ENCODE measurements at regions not wholly inside any gene's neighbourhood (a gene's known extent, or its start where the extent isn't known, plus 50 kb on each side); places are given as distances from the start of the nearest gene placed in this dataset.

DNA sequence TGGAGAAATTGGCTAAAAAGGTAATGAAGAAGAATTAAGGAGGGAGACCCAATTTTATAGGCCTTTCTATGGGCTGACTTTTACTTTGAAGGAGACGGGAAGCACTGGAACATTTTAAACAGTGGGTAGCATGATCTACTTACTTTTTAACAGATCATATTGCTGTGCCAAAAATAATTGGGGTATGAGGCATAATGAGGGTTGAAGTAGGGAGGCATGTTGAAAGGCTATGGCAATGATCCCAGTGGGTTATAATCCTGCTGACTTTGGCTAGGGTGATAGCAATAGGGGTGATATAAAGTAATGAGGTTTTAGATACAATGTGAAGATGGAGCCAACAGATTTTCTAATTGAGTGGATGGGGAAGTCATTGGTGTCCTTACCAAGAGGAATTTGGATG lies 73.2 kb downstream of the GPR37 start:
- DNase-seq (ENCODE audit: low read depth in 6 of 9, low spot score in 9 of 9): no peak
- H3K36me3 ChIP-seq (ENCODE audit: control insufficient read depth in 2 of 2, insufficient read depth in 2 of 2, low read length in 1 of 2): no peaks in the 10 kb centered on the region
- H3K4me1 ChIP-seq (ENCODE audit: control insufficient read depth in 2 of 2, insufficient read depth in 2 of 2, low read length in 2 of 2): no peaks in the 10 kb centered on the region
- WGBS: 88% methylated on average over 1 of the region's 1 CpG
- no peak overlapping the region for H3K27ac ChIP-seq (ENCODE audit: low read depth in 1 of 2, low read length in 1 of 2)
- no peaks in the 10 kb centered on the region for H3K27me3 ChIP-seq (ENCODE audit: control insufficient read depth in 2 of 2, insufficient read depth in 1 of 2, low read length in 1 of 2)
- H3K9me3 ChIP-seq (ENCODE audit: control insufficient read depth in 2 of 2, insufficient read depth in 1 of 2, low read length in 1 of 2): no peaks in the 10 kb centered on the region
- H3K4me3 ChIP-seq (ENCODE audit: low read length in 2 of 2): no peak overlapping the region

DNA sequence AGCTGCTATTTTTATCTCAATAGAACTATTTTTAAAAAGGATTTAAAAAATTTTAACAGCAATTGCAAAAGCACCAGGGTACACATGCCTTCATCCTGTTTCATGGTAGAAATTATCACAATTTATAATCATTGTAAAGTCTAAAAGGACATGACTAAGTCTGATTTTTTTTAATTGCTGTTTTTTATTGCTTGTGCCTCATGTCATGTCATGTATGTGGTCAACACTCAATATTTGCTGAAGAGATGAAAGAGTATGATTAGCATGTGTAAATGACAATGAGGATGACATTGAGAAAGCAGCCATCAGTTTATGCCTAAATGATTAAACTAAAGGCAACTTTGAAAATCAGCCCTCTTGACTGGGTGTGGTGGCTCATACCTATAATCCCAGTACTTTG lies 74.8 kb downstream of the GPR37 start:
- no peaks in the 10 kb centered on the region for H3K4me1 ChIP-seq (ENCODE audit: control insufficient read depth in 2 of 2, insufficient read depth in 2 of 2, low read length in 2 of 2)
- no peaks in the 10 kb centered on the region for H3K36me3 ChIP-seq (ENCODE audit: control insufficient read depth in 2 of 2, insufficient read depth in 2 of 2, low read length in 1 of 2)
- H3K27ac ChIP-seq (ENCODE audit: low read depth in 1 of 2, low read length in 1 of 2): no peak overlapping the region
- no peaks in the 10 kb centered on the region for H3K9me3 ChIP-seq (ENCODE audit: control insufficient read depth in 2 of 2, insufficient read depth in 1 of 2, low read length in 1 of 2)
- H3K4me3 ChIP-seq (ENCODE audit: low read length in 2 of 2): no peak overlapping the region
- DNase-seq (ENCODE audit: low read depth in 6 of 9, low spot score in 9 of 9): no peak
- no peaks in the 10 kb centered on the region for H3K27me3 ChIP-seq (ENCODE audit: control insufficient read depth in 2 of 2, insufficient read depth in 1 of 2, low read length in 1 of 2)

DNA sequence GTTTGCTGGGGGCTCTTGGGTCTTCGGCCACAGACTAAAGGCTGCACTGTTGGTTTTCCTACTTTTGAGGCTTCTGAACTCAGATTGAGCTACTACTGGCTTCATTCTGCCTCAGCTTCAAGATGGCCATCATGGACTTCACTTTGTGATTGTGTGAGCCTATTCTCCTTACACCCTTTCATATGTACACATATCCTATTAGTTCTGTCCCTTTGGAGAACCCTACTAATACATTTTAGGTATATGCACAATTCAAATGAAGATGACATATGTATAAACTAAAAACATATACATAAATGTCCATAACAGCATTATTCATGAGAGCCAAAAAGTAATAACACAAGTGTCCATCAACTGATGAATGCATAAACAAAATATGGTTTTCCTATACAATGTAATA lies 75.7 kb downstream of the GPR37 start:
- Histone ChIP-seq H3K27me3 (ENCODE audit: control insufficient read depth in 2 of 2, insufficient read depth in 1 of 2, low read length in 1 of 2) (no peaks in the 10 kb centered on the region), H3K4me1 (ENCODE audit: control insufficient read depth in 2 of 2, insufficient read depth in 2 of 2, low read length in 2 of 2) (no peaks in the 10 kb centered on the region), H3K4me3 (ENCODE audit: low read length in 2 of 2) (no peak overlapping the region), H3K9me3 (ENCODE audit: control insufficient read depth in 2 of 2, insufficient read depth in 1 of 2, low read length in 1 of 2) (no peaks in the 10 kb centered on the region), H3K27ac (ENCODE audit: low read depth in 1 of 2, low read length in 1 of 2) (no peak overlapping the region), H3K36me3 (ENCODE audit: control insufficient read depth in 2 of 2, insufficient read depth in 2 of 2, low read length in 1 of 2) (no peaks in the 10 kb centered on the region)
- DNase-seq (ENCODE audit: low read depth in 6 of 9, low spot score in 9 of 9): no peak
- 98% methylated on average over 1 of the region's 1 CpG for WGBS

DNA sequence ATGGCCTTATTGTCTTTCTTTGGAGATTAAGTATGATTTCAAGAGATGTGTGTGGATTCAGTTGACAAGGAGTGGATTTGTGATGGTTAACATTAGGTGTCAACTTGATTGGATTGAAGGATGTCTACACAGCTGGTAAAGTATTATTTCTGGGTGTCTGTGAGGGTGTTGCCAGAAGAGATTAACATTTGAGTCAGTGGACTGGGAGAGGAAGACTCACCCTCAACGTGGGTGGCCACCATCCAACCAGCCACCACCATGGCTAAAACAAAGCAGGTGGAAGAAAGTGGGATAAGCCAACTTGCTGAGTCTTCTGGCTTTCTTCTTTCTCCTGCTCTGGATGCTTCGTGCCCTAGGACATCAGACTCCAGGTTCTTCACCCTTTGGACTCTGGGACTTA lies 76.1 kb downstream of the GPR37 start:
- no peaks in the 10 kb centered on the region for H3K27me3 ChIP-seq (ENCODE audit: control insufficient read depth in 2 of 2, insufficient read depth in 1 of 2, low read length in 1 of 2)
- WGBS: 74% methylated on average over 2 of the region's 2 CpGs
- no peaks in the 10 kb centered on the region for H3K36me3 ChIP-seq (ENCODE audit: control insufficient read depth in 2 of 2, insufficient read depth in 2 of 2, low read length in 1 of 2)
- H3K9me3 ChIP-seq (ENCODE audit: control insufficient read depth in 2 of 2, insufficient read depth in 1 of 2, low read length in 1 of 2): no peaks in the 10 kb centered on the region
- no peak for DNase-seq (ENCODE audit: low read depth in 6 of 9, low spot score in 9 of 9)
- no peak overlapping the region for H3K4me3 ChIP-seq (ENCODE audit: low read length in 2 of 2)
- H3K4me1 ChIP-seq (ENCODE audit: control insufficient read depth in 2 of 2, insufficient read depth in 2 of 2, low read length in 2 of 2): no peaks in the 10 kb centered on the region
- no peak overlapping the region for H3K27ac ChIP-seq (ENCODE audit: low read depth in 1 of 2, low read length in 1 of 2)

DNA sequence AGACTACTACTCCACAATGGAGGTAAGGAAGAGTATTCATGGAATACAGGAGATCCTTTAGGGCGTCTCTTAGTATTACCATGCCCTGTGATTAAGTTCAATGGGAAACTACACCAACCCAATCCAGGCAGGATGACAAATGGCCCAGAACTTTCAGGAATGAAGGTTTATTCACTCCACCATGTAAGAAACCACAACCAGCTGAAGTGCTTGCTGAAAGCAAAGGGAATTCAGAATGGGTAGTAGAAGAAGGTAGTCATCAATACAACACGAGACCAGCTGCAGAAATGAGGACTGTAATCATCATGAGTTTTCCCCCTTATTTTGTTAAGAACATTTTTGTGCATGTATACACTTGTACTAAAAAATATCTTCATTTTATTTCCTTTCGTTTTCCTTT lies 76.6 kb downstream of the GPR37 start:
- H3K27me3 ChIP-seq (ENCODE audit: control insufficient read depth in 2 of 2, insufficient read depth in 1 of 2, low read length in 1 of 2): no peaks in the 10 kb centered on the region
- no peak for DNase-seq (ENCODE audit: low read depth in 6 of 9, low spot score in 9 of 9)
- H3K4me3 ChIP-seq (ENCODE audit: low read length in 2 of 2): no peak overlapping the region
- H3K9me3 ChIP-seq (ENCODE audit: control insufficient read depth in 2 of 2, insufficient read depth in 1 of 2, low read length in 1 of 2): no peaks in the 10 kb centered on the region
- WGBS: 89% methylated on average over 3 of the region's 3 CpGs
- no peaks in the 10 kb centered on the region for H3K4me1 ChIP-seq (ENCODE audit: control insufficient read depth in 2 of 2, insufficient read depth in 2 of 2, low read length in 2 of 2)
- no peaks in the 10 kb centered on the region for H3K36me3 ChIP-seq (ENCODE audit: control insufficient read depth in 2 of 2, insufficient read depth in 2 of 2, low read length in 1 of 2)
- H3K27ac ChIP-seq (ENCODE audit: low read depth in 1 of 2, low read length in 1 of 2): no peak overlapping the region

DNA sequence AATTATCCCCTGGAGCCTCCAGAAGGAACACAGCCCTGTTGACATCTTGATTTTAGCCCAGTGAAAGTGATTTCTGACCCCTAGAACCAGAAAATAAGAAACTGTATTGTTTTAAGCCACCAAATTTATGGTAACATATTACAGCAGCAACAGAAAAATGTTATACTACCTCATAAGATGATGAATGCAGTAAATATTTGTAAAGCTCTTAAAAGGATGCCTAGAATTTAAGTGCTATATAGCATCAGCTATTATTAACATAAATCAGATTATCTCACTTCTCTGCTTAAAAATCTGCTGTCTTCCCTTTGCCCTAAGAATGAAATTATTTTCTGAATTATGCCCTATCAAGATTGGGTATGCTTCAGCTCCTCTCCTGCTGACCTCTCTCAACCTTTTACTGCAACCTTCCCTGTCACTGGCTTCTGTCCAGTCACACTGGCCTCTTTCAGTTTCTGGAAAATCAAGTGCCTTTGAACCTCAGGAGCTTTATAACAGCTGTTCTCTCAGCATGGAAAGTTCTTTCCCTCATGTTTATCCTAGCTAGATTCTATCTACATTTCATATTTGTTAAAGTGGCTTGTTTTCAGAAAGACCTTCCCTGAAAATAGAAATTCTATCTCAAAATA lies 78.9 kb downstream of the GPR37 start:
- no peaks in the 10 kb centered on the region for H3K9me3 ChIP-seq (ENCODE audit: control insufficient read depth in 2 of 2, insufficient read depth in 1 of 2, low read length in 1 of 2)
- H3K36me3 ChIP-seq (ENCODE audit: control insufficient read depth in 2 of 2, insufficient read depth in 2 of 2, low read length in 1 of 2): no peaks in the 10 kb centered on the region
- DNase-seq (ENCODE audit: low read depth in 6 of 9, low spot score in 9 of 9): no peak
- H3K27me3 ChIP-seq (ENCODE audit: control insufficient read depth in 2 of 2, insufficient read depth in 1 of 2, low read length in 1 of 2): no peaks in the 10 kb centered on the region
- no peak overlapping the region for H3K4me3 ChIP-seq (ENCODE audit: low read length in 2 of 2)
- H3K27ac ChIP-seq (ENCODE audit: low read depth in 1 of 2, low read length in 1 of 2): no peak overlapping the region
- H3K4me1 ChIP-seq (ENCODE audit: control insufficient read depth in 2 of 2, insufficient read depth in 2 of 2, low read length in 2 of 2): no peaks in the 10 kb centered on the region

DNA sequence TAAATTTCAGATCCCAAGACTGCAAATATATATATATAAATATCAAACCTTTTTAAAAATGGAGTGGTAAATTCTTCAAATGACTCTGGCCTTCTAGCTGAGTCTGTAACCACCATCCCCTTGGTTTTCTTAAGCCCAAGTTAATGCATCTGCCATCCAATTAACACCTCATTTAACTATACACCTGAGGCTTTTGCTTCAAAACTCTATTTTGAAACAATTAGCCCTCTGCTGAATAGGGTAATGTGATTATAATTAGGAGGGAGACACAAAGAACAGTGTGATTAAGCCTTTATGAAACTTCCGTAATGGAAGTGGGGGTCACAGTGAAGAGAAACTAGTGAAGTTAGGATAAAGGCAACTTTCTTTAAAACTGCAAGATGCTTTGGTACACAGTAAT lies 83.6 kb downstream of the GPR37 start:
- no peaks in the 10 kb centered on the region for H3K4me1 ChIP-seq (ENCODE audit: control insufficient read depth in 2 of 2, insufficient read depth in 2 of 2, low read length in 2 of 2)
- no peak overlapping the region for H3K27ac ChIP-seq (ENCODE audit: low read depth in 1 of 2, low read length in 1 of 2)
- no peaks in the 10 kb centered on the region for H3K27me3 ChIP-seq (ENCODE audit: control insufficient read depth in 2 of 2, insufficient read depth in 1 of 2, low read length in 1 of 2)
- WGBS: 0% methylated on average over 1 of the region's 1 CpG
- no peaks in the 10 kb centered on the region for H3K9me3 ChIP-seq (ENCODE audit: control insufficient read depth in 2 of 2, insufficient read depth in 1 of 2, low read length in 1 of 2)
- no peak for DNase-seq (ENCODE audit: low read depth in 6 of 9, low spot score in 9 of 9)
- H3K4me3 ChIP-seq (ENCODE audit: low read length in 2 of 2): no peak overlapping the region
- H3K36me3 ChIP-seq (ENCODE audit: control insufficient read depth in 2 of 2, insufficient read depth in 2 of 2, low read length in 1 of 2): no peaks in the 10 kb centered on the region

DNA sequence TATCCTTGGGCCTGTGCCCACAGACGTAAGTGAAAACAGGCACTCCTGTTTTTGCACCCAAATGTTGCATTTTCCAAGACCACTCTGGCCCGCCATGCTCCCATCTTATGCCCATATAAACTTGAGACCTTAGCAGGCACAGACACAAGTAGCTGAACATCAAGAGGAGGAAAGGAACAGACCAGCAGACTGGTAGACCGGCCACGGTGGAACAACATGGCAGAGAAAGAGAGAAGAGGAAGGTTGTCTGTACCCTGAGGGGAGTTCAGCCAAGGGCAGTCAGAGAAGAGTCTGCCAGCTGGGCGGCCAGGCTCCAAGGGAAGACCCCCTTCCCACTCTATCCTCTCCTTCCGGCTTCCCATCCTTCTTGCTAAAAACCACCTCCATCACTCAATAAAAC lies 85.3 kb downstream of the GPR37 start:
- Histone ChIP-seq H3K9me3 (ENCODE audit: control insufficient read depth in 2 of 2, insufficient read depth in 1 of 2, low read length in 1 of 2) (no peaks in the 10 kb centered on the region), H3K4me3 (ENCODE audit: low read length in 2 of 2) (no peak overlapping the region), H3K27ac (ENCODE audit: low read depth in 1 of 2, low read length in 1 of 2) (no peak overlapping the region), H3K27me3 (ENCODE audit: control insufficient read depth in 2 of 2, insufficient read depth in 1 of 2, low read length in 1 of 2) (no peaks in the 10 kb centered on the region), H3K4me1 (ENCODE audit: control insufficient read depth in 2 of 2, insufficient read depth in 2 of 2, low read length in 2 of 2) (no peaks in the 10 kb centered on the region), H3K36me3 (ENCODE audit: control insufficient read depth in 2 of 2, insufficient read depth in 2 of 2, low read length in 1 of 2) (no peaks in the 10 kb centered on the region)
- DNase-seq (ENCODE audit: low read depth in 6 of 9, low spot score in 9 of 9): no peak
- 94% methylated on average over 6 of the region's 6 CpGs for WGBS

DNA sequence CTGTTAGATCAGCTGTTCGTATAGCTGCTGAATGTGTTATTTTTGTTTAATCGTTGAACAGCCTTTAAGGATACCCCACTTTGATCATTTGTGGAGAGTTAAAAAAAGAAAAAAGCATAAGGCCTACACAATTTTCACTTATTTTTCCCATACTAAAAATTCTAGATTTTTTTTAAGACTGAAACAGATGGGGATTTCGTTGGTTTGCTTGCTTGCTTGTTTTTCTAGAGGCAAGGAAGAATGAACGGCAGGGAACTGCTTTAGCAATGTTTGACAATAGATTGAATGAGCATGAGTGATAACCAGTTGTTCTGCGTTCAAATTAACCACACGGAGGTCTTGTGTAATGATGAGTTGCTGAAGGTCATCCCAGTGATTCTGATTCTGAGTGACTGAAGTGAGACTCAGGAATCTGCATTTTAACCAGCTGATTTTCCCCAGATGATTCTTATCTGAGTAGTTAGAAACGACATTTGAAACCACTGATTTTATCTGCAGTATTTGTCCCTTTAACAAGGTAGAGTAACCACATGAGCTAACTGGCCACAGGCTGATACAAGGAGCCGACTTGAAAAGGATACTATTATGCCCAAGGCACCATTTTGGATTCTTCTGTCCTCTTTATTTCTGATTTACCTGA lies 85.9 kb downstream of the GPR37 start:
- Histone ChIP-seq H3K4me1 (ENCODE audit: control insufficient read depth in 2 of 2, insufficient read depth in 2 of 2, low read length in 2 of 2) (no peaks in the 10 kb centered on the region), H3K9me3 (ENCODE audit: control insufficient read depth in 2 of 2, insufficient read depth in 1 of 2, low read length in 1 of 2) (no peaks in the 10 kb centered on the region), H3K27me3 (ENCODE audit: control insufficient read depth in 2 of 2, insufficient read depth in 1 of 2, low read length in 1 of 2) (no peaks in the 10 kb centered on the region), H3K36me3 (ENCODE audit: control insufficient read depth in 2 of 2, insufficient read depth in 2 of 2, low read length in 1 of 2) (no peaks in the 10 kb centered on the region), H3K4me3 (ENCODE audit: low read length in 2 of 2) (no peak overlapping the region), H3K27ac (ENCODE audit: low read depth in 1 of 2, low read length in 1 of 2) (no peak overlapping the region)
- DNase-seq (ENCODE audit: low read depth in 6 of 9, low spot score in 9 of 9): no peak
- WGBS: 83% methylated on average over 8 of the region's 8 CpGs

All from thymus (tissue), 11 donors.